ENCODE measurements at regions not wholly inside any gene's neighbourhood (a gene's known extent, or its start where the extent isn't known, plus 50 kb on each side); places are given as distances from the start of the nearest gene placed in this dataset.

DNA sequence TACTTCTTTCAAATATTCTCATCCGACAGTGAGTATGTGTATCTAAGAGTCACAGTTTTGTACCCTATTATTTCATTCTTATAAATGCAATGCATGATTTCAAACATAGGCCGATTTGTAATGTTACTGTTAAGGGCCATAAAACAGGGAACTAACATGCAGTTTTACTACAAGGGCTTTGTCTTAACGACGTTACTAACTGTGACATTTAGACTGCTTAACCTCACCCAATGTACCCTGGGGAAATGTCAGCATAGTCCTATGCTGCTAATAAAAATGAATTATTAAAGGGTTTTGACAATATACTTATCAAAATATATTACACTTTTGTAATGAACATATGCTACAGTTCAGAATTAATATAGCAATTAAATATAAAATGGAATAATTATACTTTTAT, 74.8 kb upstream of the CPXCR1 start:
- H3K4me3 ChIP-seq (ENCODE audit: low read depth, low read length), result no peak overlapping the region

More for the DNA sequence above, 74.8 kb upstream of the CPXCR1 start:
- TF ChIP-seq, protein P1, sequence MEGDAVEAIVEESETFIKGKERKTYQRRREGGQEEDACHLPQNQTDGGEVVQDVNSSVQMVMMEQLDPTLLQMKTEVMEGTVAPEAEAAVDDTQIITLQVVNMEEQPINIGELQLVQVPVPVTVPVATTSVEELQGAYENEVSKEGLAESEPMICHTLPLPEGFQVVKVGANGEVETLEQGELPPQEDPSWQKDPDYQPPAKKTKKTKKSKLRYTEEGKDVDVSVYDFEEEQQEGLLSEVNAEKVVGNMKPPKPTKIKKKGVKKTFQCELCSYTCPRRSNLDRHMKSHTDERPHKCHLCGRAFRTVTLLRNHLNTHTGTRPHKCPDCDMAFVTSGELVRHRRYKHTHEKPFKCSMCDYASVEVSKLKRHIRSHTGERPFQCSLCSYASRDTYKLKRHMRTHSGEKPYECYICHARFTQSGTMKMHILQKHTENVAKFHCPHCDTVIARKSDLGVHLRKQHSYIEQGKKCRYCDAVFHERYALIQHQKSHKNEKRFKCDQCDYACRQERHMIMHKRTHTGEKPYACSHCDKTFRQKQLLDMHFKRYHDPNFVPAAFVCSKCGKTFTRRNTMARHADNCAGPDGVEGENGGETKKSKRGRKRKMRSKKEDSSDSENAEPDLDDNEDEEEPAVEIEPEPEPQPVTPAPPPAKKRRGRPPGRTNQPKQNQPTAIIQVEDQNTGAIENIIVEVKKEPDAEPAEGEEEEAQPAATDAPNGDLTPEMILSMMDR (conservative IDR thresholded peaks at IDR 0.05; ENCODE audit: low read depth, low read length), result no peak
- no peak for DNase-seq (ENCODE audit: low read depth)
